Common myeloid progenitor, CD34-positive (primary cell): ENCODE measurements at regions not wholly inside any gene's neighbourhood (a gene's known extent, or its start where the extent isn't known, plus 50 kb on each side); places are given as distances from the start of the nearest gene placed in this dataset.

Source experiments
- CTCF ChIA-PET: fragments of 350-600 bp; sonication (Branson Sonifier 250); formaldehyde crosslinking; loops from one replicate; lab custom pipeline; 2021; ENCODE audit warnings: antibody characterized with exemption; lab: Charles Lee
- POLR2A ChIA-PET: fragments of 350-600 bp; sonication (Branson Sonifier 250); formaldehyde crosslinking; loops from one replicate; lab custom pipeline; 2021; ENCODE audit warnings: antibody characterized with exemption; lab: Charles Lee
- DNase-seq, 3 donors: peaks; one replicate each; pipeline versions ENCODE4 v3.0.0 to v3.0.0-alpha.2; 2013
- H3K27ac ChIP-seq, 2 experiments: 1 replicate in 1 of 2; 2 replicates in 1 of 2; pipeline ENCODE4 v1.7.0; 2013; ENCODE audit warnings: inconsistent platforms in 2 of 2, low read length in 2 of 2, mild to moderate bottlenecking in 2 of 2, low read depth in 1 of 2, moderate library complexity in 1 of 2; ENCODE audit not compliant: severe bottlenecking in 2 of 2, insufficient read depth in 1 of 2, poor library complexity in 1 of 2
- H3K27me3 ChIP-seq, 5 experiments: replicated peaks in 2 of 5; 1 replicate in 3 of 5; 2 replicates in 2 of 5; pipeline versions ENCODE4 v1.6.1 to v1.7.0; 2013; ENCODE audit warnings: low read length in 4 of 5, mild to moderate bottlenecking in 2 of 5, moderate library complexity in 2 of 5, inconsistent platforms in 1 of 5; ENCODE audit not compliant: insufficient read depth in 5 of 5, control insufficient read depth in 4 of 5
- H3K36me3 ChIP-seq, 4 experiments: 1 replicate in 2 of 4; 2 replicates in 2 of 4; pipeline versions ENCODE4 v1.6.1 to v1.7.0; 2013; ENCODE audit warnings: low read length in 3 of 4, control low read depth in 1 of 4, mild to moderate bottlenecking in 1 of 4; ENCODE audit not compliant: control insufficient read depth in 4 of 4, insufficient read depth in 4 of 4
- H3K4me1 ChIP-seq, 4 experiments: 1 replicate in 3 of 4; 2 replicates in 1 of 4; pipeline versions ENCODE4 v1.6.1 to v1.7.1; 2013; ENCODE audit warnings: low read length in 3 of 4, mild to moderate bottlenecking in 3 of 4, control low read depth in 1 of 4, inconsistent platforms in 1 of 4, moderate library complexity in 1 of 4; ENCODE audit not compliant: control insufficient read depth in 4 of 4, insufficient read depth in 4 of 4; ENCODE audit errors: control extremely low read depth in 1 of 4
- H3K4me3 ChIP-seq, 7 experiments: 1 replicate in 4 of 7; 2 replicates in 3 of 7; pipeline versions ENCODE4 v1.5.1 to v1.7.0; 2013; ENCODE audit warnings: mild to moderate bottlenecking in 7 of 7, low read length in 6 of 7, moderate library complexity in 6 of 7, inconsistent platforms in 2 of 7, low read depth in 2 of 7, control low read depth in 1 of 7; ENCODE audit not compliant: insufficient read depth in 4 of 7, control insufficient read depth in 1 of 7; ENCODE audit errors: extremely low read depth in 1 of 7
- H3K9me3 ChIP-seq, 5 experiments: 1 replicate in 4 of 5; 2 replicates in 1 of 5; pipeline versions ENCODE4 v1.6.1 to v1.7.1; 2013; ENCODE audit warnings: low read length in 4 of 5, mild to moderate bottlenecking in 2 of 5, inconsistent platforms in 1 of 5, low read depth in 1 of 5, moderate library complexity in 1 of 5; ENCODE audit not compliant: control insufficient read depth in 4 of 5, insufficient read depth in 2 of 5; ENCODE audit errors: control extremely low read depth in 1 of 5
- WGBS: methylation state at CpG from one replicate; pipeline ENCODE4 v1.1.5; 2013; ENCODE audit not compliant: insufficient coverage; 5-methylcytosine and 5-hydroxymethylcytosine counted together

GRCh38 chr2:237222601-237223041 is 136.9 kb downstream of the COPS8 start:
- H3K27ac ChIP-seq, result no peak overlapping the region
- H3K27me3 ChIP-seq, result peaks cover 6 to 24% (median 9%) of the 10 kb centered on the region in 5 experiments
- DNase-seq, result no peak
- no peaks in the 10 kb centered on the region for H3K36me3 ChIP-seq
- H3K4me3 ChIP-seq, result no peak overlapping the region
- H3K9me3 ChIP-seq, result no peaks in the 10 kb centered on the region
- CTCF ChIA-PET, result no interaction called here
- peaks cover 0 to 2% (median 0%) of the 10 kb centered on the region in 4 experiments for H3K4me1 ChIP-seq
- POLR2A ChIA-PET, result interaction anchor here (0.6 kb wide), 1 partner anchor 180 kb away, joined by 3 read pairs; no protein-coding TSS in a partner anchor
- WGBS, result 88% methylated on average over 3 of the region's 4 CpGs

GRCh38 chr2:237223201-237223861 is 137.6 kb downstream of the COPS8 start:
- Histone ChIP-seq H3K9me3 (no peaks in the 10 kb centered on the region), H3K4me1 (peaks cover 0 to 2% (median 0%) of the 10 kb centered on the region in 4 experiments), H3K27ac (no peak overlapping the region), H3K36me3 (no peaks in the 10 kb centered on the region), H3K27me3 (peaks cover 7 to 24% (median 10%) of the 10 kb centered on the region in 5 experiments), H3K4me3 (no peak overlapping the region)
- DNase-seq, result no peak
- WGBS, result 65% methylated on average over 4 of the region's 6 CpGs
- ChIA-PET CTCF (no interaction called here), POLR2A (interaction anchor here (0.6 kb wide), 1 partner anchor 179 kb away, joined by 3 read pairs; no protein-coding TSS in a partner anchor)

- CTCF ChIA-PET, result no interaction called here
- Histone ChIP-seq H3K27me3 (peaks cover 0 to 16% (median 5%) of the 10 kb centered on the region in 5 experiments), H3K4me3 (no peak overlapping the region), H3K27ac (no peak overlapping the region), H3K9me3 (no peaks in the 10 kb centered on the region), H3K4me1 (no peaks in the 10 kb centered on the region), H3K36me3 (no peaks in the 10 kb centered on the region)
- no peak for DNase-seq
- WGBS, result no CpG with 5 or more reads among the region's 2 CpGs
- POLR2A ChIA-PET, result no interaction called here
Observed at GRCh38 chr2:237227190-237227589, 141.5 kb downstream of the COPS8 start.

- POLR2A ChIA-PET, result no interaction called here
- CTCF ChIA-PET, result no interaction called here
- H3K27ac ChIP-seq, result no peak overlapping the region
- no peaks in the 10 kb centered on the region for H3K9me3 ChIP-seq
- H3K4me1 ChIP-seq, result no peaks in the 10 kb centered on the region
- peak in 2 of 3 donors; percentile 10 for DNase-seq
- 59% methylated on average over 6 of the region's 7 CpGs for WGBS
- H3K27me3 ChIP-seq, result peaks cover 0 to 12% (median 3%) of the 10 kb centered on the region in 5 experiments
- H3K4me3 ChIP-seq, result no peak overlapping the region
- no peaks in the 10 kb centered on the region for H3K36me3 ChIP-seq
Observed at GRCh38 chr2:237227592-237228280, 142.0 kb downstream of the COPS8 start.

GRCh38 chr2:237228281-237228625 is 142.6 kb downstream of the COPS8 start:
- H3K4me1 ChIP-seq, result no peaks in the 10 kb centered on the region
- H3K9me3 ChIP-seq, result no peaks in the 10 kb centered on the region
- peaks cover 0 to 12% (median 3%) of the 10 kb centered on the region in 5 experiments for H3K27me3 ChIP-seq
- no peaks in the 10 kb centered on the region for H3K36me3 ChIP-seq
- WGBS, result 98% methylated on average over 4 of the region's 4 CpGs
- POLR2A ChIA-PET, result no interaction called here
- no peak for DNase-seq
- no peak overlapping the region for H3K27ac ChIP-seq
- H3K4me3 ChIP-seq, result no peak overlapping the region
- CTCF ChIA-PET, result no interaction called here

GRCh38 chr2:237229905-237230304 is 144.2 kb downstream of the COPS8 start:
- H3K4me1 ChIP-seq, result no peaks in the 10 kb centered on the region
- no peak overlapping the region for H3K4me3 ChIP-seq
- 100% methylated on average over 2 of the region's 2 CpGs for WGBS
- peaks cover 0 to 8% (median 3%) of the 10 kb centered on the region in 5 experiments for H3K27me3 ChIP-seq
- H3K36me3 ChIP-seq, result no peaks in the 10 kb centered on the region
- ChIA-PET POLR2A (no interaction called here), CTCF (no interaction called here)
- no peak overlapping the region for H3K27ac ChIP-seq
- H3K9me3 ChIP-seq, result peaks cover 0 to 2% (median 0%) of the 10 kb centered on the region in 5 experiments
- no peak for DNase-seq

GRCh38 chr2:237230355-237230754 is 144.7 kb downstream of the COPS8 start:
- peaks cover 0 to 2% (median 0%) of the 10 kb centered on the region in 5 experiments for H3K9me3 ChIP-seq
- DNase-seq, result no peak
- ChIA-PET CTCF (no interaction called here), POLR2A (no interaction called here)
- no peak overlapping the region for H3K4me3 ChIP-seq
- H3K4me1 ChIP-seq, result no peaks in the 10 kb centered on the region
- peaks cover 0 to 8% (median 4%) of the 10 kb centered on the region in 5 experiments for H3K27me3 ChIP-seq
- no peaks in the 10 kb centered on the region for H3K36me3 ChIP-seq
- WGBS, result 88% methylated on average over 3 of the region's 3 CpGs
- H3K27ac ChIP-seq, result no peak overlapping the region
